Suppressor macrophage (primary cell): ENCODE measurements at regions not wholly inside any gene's neighbourhood (a gene's known extent, or its start where the extent isn't known, plus 50 kb on each side); places are given as distances from the start of the nearest gene placed in this dataset.
A peak's percentile ranks its signal among the peaks of the same experiment; 100 is the strongest.

ENCODE experiments used
- DNase-seq, 4 experiments: peaks; one replicate each; pipeline ENCODE4 v3.0.0-alpha.2; 2020 to 2022

DNA sequence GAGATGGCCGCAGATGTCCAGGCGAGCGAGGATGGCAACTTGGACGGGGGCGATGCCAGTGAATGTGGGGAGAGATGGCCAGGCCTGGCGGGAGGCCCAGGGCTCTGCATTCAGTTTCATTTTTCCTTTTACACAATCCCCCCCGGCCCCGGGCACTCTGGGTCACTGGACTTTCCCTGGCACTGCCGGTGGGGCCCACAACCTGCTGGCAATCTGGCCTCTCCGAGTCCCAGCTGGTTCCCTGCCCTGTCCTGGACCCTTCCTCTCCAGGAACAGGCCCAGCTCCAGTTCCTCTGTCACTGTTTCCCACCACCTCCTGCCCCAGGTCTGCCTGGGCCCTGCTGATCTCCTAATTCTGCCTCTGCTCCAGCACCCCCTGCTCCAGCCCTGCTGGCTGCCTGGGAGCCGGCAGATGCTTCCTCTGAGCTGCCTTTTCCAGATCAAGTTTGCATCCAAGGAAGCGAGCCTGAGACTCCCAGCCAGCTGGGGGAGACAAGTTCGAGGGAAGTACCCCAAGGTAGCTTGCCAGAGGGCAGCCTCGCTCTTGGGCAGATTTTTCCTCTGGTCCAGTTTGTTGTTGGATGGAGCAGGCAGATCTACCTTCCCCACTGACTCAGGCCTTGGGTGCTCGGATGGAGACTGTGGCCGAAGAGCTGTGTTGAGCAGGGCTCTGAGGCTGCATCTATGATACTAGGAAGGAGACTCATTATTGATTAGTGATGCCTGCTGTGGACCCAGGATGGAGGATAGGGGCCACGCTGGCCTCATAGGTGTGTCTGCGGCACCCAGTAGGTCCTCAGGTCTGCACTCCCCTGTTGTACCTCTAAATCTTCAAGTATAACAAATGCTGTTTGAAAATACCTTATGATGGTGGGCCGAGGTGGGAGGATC, 83.2 kb downstream of the CEBPB start:
- peak in 1 of 4 experiments; percentile 55 for DNase-seq

DNA sequence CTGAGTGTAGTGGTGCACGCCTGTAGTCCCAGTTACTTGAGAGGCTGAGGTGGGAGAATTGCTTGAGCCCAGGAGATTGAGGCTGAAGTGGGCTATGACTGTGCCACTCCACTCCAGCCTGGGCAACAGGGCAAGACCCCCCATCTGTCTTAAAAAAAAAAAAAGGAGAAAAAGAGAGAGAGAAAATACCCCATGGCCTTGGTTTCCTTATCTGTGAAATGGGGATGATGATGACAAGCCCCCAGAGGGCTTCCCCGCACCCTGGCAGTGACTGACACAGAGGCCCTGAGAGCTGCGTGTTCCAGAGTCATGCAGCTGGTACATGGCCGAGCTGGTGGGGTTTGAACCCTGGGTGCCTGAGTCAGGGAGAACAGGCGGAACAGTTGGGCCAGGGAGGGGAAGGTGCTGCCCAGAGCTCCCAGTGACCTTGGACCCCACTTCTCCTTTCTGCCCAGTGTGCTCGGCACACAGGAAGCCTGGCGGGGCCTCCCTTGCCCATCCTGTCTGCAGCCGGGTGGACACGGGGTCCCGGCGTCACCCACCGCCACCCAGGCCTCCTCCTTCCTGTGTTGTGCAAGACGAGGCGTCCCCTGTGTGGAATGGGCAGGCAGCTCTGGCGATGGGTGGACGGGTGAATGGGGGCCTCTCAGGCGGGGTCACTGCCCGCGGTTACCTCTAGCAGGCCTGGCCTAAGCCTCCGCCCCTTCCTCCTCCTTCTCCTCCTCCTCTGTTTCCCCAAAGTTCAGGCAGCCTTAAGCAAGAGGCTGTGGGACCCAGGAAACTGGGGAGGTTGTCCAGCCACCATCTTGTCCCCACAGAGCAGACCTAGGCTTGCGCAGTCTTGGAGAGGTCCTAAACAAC, 84.2 kb downstream of the CEBPB start:
- peak; percentile 98 to 100 (median 99) for DNase-seq

DNA sequence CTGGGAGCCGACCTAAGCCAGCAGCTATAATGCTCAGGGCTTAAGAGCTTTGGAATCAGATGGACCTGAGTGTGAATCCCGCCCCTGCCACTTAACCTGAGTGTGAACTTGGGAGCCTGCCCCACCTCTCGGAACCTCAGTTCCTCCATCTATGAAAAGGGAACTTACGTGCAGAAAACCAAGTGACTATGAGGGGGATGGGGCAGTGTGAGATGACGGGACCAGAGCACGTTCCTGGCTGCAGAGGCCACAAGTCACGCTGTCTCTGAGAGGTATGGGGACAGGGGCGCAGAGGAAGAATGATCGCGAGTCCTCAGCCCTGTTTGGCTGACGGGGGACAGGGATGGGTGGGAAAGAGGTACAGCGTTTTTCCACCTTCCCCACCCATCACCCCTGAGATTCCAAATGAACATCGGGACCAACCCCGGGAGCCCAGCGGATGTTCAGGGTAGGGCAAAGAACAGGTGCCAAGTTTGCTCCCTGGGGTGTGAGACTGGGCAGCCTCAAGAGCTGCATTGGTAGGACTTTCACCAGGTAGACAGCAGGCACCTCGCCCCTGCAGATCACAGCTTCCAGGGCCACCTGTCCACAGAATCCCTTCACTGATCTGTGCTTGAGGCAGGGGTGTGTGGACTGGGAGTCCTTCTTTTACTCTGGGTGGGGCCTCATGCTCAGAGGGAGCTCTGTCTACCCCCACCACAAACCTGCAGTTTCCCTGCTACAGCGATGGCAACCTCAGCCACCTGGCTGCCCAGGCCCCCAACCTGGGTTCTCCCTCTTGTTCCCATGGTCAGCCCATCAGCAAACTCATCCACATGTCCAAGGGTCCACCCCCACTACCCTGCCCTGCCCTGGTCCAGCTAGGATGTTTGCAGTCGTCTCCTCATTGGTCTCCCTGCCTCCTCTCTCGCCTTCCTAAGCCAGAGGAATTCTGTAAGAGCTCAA, 85.8 kb downstream of the CEBPB start:
- DNase-seq: peak; percentile 79 to 90 (median 85)

GRCh38 chr20:50277064-50277415, 86.4 kb downstream of the CEBPB start:
- DNase-seq: peak in 1 of 4 experiments; percentile 50

GRCh38 chr20:50277460-50278376, 87.1 kb downstream of the CEBPB start:
- peak in 1 of 4 experiments; percentile 3 for DNase-seq

GRCh38 chr20:50278377-50278683, 87.7 kb downstream of the CEBPB start:
- DNase-seq: peak in 1 of 4 experiments; percentile 57

GRCh38 chr20:50278684-50279531, 88.3 kb downstream of the CEBPB start:
- DNase-seq: no peak

- DNase-seq: no peak
These were observed 89.6 kb downstream of the CEBPB start for GRCh38 chr20:50279988-50280850.

GRCh38 chr20:50280851-50281655, 90.4 kb downstream of the CEBPB start:
- DNase-seq: no peak

- peak in 2 of 4 experiments; percentile 56 to 60 for DNase-seq
These were observed 91.4 kb downstream of the CEBPB start for GRCh38 chr20:50281831-50282591.

- DNase-seq: peak in 2 of 4 experiments; percentile 54 to 60
These were observed 92.1 kb downstream of the CEBPB start for GRCh38 chr20:50282592-50283241.

- DNase-seq: no peak
These were observed 92.7 kb downstream of the CEBPB start for GRCh38 chr20:50283370-50283769.

- DNase-seq: peak; percentile 90 to 96 (median 92)
These were observed 93.5 kb downstream of the CEBPB start for GRCh38 chr20:50283922-50284810.

DNA sequence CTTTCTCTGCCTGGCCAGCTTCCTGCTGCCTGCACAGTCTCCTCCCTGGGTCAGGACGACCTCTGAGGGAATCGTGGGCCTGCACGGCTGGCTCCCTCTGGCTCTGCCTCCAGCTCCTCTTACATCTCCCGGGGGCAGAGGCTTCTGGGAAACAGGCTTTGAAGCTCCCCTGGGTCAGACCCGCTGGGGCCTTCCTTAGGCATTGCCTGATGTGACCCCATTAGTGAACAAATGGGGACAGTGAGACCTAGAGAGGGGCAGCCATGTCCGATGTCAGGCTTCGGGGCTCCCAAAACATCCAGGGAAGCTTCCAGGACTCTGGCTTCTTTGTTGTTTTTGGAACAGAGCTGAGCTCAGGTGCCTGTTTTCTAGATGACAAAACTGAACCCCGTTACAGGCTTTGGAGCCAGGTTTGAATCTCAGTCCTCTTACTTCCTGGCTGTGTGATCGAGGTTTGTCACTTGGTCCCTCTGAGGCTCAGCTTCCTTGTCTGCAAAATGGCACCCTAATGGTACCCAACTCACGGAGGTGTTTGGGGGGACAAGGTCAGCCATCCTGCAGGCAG, 94.3 kb downstream of the CEBPB start:
- no peak for DNase-seq

- no peak for DNase-seq
These were observed 94.9 kb downstream of the CEBPB start for GRCh38 chr20:50285376-50286173.
